Retina (tissue), 1 donor: ENCODE measurements at regions not wholly inside any gene's neighbourhood (a gene's known extent, or its start where the extent isn't known, plus 50 kb on each side); places are given as distances from the start of the nearest gene placed in this dataset.
A peak's percentile ranks its signal among the peaks of the same experiment; 100 is the strongest.
"Not testable (repeated sequence)": the region's sequence is repeated elsewhere in the genome, so short reads cannot be mapped to it uniquely, and the experiment has no call there.

Experiments used
- DNase-seq: peaks from one replicate; pipeline ENCODE4 v3.0.0-alpha.2; 2016

DNA sequence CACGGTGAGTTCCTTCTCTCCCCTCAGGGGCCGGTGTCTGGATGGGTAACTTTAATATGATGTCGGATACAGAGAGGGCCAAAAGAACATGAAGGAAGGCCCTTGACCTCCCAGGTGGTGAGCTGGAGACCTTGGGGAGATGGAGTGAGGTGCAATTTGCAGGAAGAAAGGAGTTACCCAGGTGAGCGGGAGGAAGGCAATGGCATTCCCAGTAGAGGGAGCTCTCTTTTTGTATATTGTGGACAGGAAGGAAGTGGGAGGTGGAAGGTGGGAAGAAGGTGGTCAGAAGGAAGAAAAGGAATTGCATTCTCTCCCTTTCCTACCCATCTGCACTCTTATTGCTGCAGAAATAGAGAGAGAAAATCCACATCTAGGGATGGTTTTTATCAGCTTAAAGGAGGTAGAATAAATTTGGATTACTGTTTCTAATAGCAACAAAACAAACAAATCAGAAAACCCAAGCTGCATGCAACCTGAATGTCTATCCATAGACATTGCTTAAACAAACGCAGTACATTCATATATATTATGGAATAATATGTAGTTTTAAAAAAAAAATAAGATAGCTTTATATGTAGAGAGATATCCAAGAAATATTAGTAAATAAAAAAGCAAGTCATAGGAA is 169.0 kb upstream of the TSC22D2 start:
- DNase-seq: no peak

DNA sequence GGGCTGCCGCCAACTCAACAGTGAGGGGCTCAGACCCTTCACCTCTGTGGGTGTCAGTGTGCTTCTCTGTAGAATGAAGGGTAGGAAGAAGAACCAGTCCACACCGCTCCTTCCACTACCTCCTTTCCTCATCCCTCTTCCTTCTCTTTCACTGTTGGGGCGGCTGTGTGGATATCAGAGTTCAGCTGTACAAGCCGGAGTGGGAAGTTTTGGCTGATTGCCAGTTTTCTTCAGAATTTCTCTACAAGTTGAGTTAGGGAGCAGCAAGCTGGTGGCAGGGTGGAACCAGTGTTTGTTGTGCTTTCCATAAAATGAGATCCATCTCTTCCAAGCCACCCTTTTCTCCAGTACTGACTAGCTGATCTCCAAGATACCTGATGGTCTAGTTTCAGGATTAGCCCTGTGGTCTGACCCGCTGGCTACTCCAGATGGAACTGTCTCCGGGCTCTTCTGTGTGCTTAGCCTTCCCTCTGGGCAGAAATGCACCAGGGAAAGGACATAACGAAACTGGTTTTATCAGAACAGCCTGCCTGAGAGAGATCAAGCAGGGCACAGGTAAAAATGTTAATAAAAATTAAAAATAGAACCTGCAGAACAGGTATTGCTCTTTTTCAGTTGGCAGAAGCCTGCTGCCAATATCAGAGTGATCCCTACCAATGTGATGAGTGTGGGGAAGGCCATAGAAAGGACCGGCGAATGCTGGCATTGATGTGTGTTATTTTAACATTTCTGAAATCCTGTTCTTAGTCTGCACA is 169.9 kb upstream of the TSC22D2 start:
- no peak for DNase-seq

DNA sequence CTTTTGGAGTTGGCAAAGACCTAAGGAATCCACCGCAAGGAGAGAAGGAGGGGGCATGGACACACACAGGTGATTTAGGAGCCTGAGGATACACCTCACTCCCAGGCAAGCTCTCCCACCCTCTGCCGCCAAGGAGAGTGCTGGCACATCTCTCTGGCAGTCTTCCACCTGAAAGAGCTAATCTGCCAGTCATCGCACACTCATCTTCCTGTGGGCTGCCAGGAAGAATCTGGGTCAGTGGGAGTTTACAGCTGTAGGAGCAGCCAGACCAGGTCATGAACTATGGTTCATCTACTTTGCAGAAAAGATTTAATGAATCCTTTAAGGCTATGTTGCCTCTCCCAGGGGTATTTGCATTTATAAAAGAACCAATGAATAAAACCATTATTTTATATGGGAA is 170.6 kb upstream of the TSC22D2 start:
- peak; percentile 44 for DNase-seq

- no peak for DNase-seq
These were observed 171.6 kb upstream of the TSC22D2 start for GRCh38 chr3:150236316-150237082.

DNA sequence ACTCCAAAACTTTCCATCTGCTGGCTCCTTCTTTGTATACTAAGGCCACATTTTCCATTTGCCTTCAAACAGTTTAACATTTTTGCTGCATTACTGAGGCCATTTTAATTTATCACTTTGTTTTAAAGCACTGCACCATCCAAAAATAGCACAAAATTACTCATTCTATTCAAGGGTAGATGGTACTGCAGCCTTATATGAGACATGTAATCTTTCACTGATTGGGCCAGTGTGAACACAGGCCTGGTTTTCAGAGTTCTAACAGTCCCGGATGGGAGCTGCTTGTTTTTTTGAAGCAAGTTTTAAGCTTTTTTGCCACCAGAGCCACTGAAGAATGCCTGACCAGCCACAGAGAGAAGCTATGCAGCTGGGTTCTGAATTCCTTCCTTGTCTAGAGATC is 172.3 kb upstream of the TSC22D2 start:
- no peak for DNase-seq

DNA sequence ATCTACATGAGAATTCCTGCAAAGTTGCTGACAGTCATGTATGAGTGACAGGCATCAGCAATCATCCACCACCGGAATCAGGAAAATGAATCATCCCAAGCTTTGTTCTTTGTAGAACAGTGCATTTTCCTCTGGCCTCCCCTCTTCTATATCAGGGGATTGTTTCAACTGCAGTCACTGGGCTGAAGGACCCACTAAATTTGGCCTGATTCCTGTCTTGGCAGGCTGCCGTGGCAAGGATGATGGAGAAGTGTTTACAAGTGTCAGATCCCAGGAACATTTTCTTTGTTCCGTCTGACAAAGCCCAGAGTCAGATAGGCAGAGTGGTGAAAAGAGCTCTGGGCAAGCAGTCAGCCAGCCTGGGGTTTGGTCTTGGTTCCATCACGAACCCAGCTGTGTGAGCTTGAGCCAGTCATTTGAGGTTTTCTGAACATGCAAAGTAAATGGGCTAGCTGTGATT is 175.1 kb upstream of the TSC22D2 start:
- DNase-seq: no peak

DNA sequence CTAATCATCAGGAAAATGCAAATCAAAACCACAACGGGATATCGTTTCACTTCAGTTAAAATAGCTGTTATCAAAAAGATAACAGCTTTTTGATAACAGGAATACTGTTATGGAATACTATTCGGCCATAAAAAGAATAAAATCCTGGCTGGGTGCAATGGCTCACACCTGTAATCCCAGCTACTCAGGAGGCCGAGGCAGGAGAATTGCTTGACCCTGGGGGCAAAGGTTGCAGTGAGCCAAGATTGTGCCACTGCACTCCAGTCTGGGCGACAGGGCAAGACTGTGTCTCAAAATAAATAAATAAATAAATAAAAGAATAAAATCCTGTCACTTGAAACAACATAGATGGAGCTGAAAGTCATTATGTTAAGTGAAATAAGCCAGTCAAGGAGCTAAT is 178.1 kb upstream of the TSC22D2 start:
- DNase-seq: no peak

- DNase-seq: not testable (repeated sequence)
These were observed 179.5 kb upstream of the TSC22D2 start for GRCh38 chr3:150228626-150229025.

DNA sequence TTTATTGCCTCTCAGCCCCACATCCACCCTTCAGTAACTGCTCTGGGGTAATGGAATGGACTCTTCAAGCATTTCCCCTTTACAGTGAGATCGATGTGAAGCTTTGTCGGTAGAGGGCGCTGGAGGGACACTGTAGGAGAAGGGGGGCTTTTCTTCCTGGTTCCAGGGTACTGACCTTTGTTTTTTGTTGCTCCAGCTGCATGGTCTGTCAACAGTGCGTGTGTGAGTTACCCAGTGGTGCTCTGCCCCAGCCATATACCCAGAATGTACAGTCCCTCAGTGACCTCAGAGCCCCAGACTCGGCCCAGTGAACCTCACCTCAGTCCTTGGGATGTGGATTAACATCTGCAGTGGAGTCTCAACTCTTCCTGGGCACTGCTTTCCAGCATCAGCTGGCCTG is 180.3 kb upstream of the TSC22D2 start:
- DNase-seq: peak; percentile 60

GRCh38 chr3:150225986-150226385 is 182.1 kb upstream of the TSC22D2 start:
- no peak for DNase-seq

- no peak for DNase-seq
These were observed 184.5 kb upstream of the TSC22D2 start for GRCh38 chr3:150223558-150223957.

GRCh38 chr3:150222691-150223489 is 185.2 kb upstream of the TSC22D2 start:
- peak; percentile 27 for DNase-seq

DNA sequence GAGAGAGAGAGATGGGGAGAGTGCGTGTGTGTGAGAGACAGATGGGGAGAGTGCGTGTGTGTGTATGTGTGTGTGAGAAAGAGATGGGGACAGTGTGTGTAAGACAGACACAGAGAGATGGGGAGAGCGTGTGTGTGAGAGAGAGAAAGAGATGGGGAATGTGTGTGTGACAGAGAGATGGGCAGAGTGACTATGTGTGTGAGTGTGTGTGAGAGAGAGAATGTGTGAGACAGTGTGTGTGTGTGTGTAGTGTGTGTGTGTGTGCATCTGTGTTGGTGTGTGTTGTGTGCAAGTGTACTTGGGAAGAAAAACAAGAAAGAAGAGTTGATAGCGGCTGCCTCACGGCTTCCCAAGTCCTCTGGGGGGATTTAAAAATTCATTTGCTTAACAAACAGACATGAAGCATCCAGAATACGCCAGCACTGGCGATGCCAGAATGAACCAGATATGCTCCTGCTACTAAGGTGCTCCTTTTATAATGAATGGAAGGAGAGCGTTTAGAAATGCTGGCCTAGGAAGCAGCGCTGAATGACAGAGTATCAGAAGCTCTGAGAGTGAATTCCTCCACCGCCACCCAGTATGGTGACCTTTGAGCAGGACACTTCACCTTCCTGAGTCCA is 186.1 kb upstream of the TSC22D2 start:
- DNase-seq: peak; percentile 22

- DNase-seq: no peak
These were observed 187.3 kb upstream of the TSC22D2 start for GRCh38 chr3:150220799-150221198.

- no peak for DNase-seq
These were observed 188.1 kb upstream of the TSC22D2 start for GRCh38 chr3:150220041-150220440.

DNA sequence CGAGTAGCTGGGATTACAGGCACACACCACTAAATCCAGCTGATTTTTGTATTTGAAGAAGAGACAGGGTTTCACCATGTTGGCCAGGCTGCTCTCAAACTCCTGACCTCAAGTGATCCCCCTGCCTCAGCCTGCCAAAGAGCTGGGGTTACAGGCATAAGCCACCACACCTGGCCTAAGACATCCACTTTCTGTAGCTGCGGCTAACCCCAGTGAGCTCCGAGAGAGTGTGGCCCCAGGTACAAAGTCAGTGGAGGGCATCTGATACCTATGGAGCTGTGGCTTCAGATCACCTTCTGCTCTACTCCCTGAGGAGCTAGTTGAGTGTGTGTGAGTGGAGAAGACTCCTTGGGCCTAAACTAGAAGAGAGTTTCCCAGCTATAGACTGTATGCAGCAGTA is 189.3 kb upstream of the TSC22D2 start:
- DNase-seq: no peak

DNA sequence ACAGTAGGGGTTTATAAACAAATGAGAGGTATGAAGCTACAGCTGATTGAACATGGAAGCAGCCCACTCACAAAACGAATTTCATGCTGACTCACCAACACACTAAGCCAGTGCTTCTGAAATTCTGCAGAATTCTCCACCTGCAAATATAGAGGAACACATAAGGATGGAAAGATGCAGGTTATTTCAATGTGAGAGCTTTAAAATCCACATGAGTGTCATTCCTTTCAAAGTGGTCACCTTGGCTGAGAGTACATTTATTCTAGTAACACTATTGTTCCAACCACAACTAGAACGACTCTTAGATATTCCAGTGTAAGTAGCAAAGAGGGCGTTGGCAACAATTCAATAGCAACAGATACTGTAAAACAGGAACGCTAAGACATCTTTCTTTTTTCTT is 189.9 kb upstream of the TSC22D2 start:
- DNase-seq: no peak

DNA sequence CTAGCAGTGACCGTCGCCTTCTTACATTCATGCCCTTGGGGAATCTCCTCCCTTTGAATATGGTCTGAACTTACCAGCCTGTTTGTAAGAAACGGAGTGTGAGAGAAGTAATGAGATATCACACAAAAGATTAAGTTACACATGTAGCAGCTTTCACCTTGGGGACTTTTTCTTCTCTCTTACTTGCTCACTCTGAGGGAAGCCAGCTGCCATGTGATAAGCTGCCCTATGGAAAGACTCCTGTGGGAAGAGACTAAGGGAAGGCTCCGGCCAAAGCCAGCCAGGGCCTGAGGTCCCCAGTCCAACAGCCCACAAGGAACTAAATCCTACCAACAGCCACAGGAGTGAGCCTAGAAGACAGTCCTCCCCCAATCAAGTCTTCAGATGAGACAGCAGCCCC is 190.4 kb upstream of the TSC22D2 start:
- DNase-seq: no peak

DNA sequence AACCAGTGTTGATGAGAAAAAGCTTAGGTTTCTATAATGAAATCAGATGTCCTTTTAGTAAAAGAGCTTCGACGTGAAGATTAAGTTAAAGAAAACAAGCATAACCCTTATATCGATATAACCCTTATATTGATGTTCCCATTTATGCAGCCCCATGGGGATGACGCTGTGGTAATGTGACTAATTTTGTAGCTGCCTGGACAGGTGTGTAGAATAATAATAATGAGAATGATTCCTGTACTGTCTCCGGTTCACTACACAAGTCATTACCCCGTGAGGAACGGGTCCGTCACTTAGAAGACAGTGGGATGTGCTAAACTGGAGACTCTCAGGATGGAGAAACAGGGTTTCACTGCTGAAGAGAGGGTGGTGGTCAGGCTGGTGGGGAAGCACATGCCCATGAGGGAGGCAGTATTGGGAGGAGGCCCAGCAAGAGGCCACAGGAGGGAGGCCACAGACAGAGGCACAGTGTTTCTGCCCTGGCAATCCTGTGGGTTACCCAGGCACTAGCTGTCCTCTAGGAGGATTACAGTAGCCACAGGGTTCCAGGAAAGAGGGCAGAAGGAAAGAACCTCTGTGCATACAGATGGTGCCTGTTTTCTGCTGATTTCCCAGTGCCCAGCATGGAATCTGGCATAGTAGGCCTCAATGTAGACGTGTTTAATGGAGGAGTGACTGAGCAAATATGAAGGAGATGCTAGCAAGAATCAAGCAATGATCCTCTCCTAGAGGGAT is 191.1 kb upstream of the TSC22D2 start:
- DNase-seq: no peak

- peak; percentile 63 for DNase-seq
These were observed 191.9 kb upstream of the TSC22D2 start for GRCh38 chr3:150216041-150216811.

DNA sequence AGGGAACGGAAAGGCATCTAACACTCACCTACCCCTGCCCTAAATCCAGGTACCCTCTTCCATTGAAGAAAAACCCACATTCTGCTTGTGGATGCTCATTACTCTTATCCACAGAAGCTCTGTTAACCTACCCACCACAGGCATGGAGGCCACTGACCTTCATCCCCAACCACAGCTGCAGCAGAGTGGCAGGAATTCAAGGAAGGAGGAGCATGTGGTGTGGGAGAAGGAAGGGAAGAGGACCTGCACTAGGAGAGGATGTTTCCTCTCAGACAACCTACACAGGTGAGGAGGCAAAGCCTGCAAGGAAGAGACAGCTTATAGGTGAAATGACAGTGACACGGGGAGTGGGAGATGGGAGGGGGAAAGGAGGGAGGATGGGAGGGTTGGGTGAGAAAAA is 192.5 kb upstream of the TSC22D2 start:
- no peak for DNase-seq
